GM21619 (cell line): ENCODE measurements at regions not wholly inside any gene's neighbourhood (a gene's known extent, or its start where the extent isn't known, plus 50 kb on each side); places are given as distances from the start of the nearest gene placed in this dataset.
A peak's percentile ranks its signal among the peaks of the same experiment; 100 is the strongest.
"Not testable (repeated sequence)": the region's sequence is repeated elsewhere in the genome, so short reads cannot be mapped to it uniquely, and the experiment has no call there.

Source experiments
- ATAC-seq: cut with Tn5 transposase; IDR thresholded peaks from one replicate; pipeline ENCODE4 v1.9.1; 2021; ENCODE audit not compliant: unreplicated experiment

GRCh38 chr6:133786016-133786415, 102.9 kb upstream of the TCF21 start:
- ATAC-seq: no peak

GRCh38 chr6:133787122-133787521, 101.8 kb upstream of the TCF21 start:
- no peak for ATAC-seq

GRCh38 chr6:133787859-133788505, 100.9 kb upstream of the TCF21 start:
- no peak for ATAC-seq

GRCh38 chr6:133788556-133788955, 100.4 kb upstream of the TCF21 start:
- ATAC-seq: no peak

GRCh38 chr6:133789449-133789848, 99.5 kb upstream of the TCF21 start:
- ATAC-seq: not testable (repeated sequence)

- ATAC-seq: not testable (repeated sequence)
These were observed 98.2 kb upstream of the TCF21 start for GRCh38 chr6:133790756-133791155.

- ATAC-seq: not testable (repeated sequence)
These were observed 93.9 kb upstream of the TCF21 start for GRCh38 chr6:133795051-133795450.

GRCh38 chr6:133796235-133796634, 92.7 kb upstream of the TCF21 start:
- ATAC-seq: no peak

- no peak for ATAC-seq
These were observed 89.9 kb upstream of the TCF21 start for GRCh38 chr6:133799043-133799442.

- no peak for ATAC-seq
These were observed 86.1 kb upstream of the TCF21 start for GRCh38 chr6:133802861-133803260.

- no peak for ATAC-seq
These were observed 84.6 kb upstream of the TCF21 start for GRCh38 chr6:133804265-133804664.

GRCh38 chr6:133805876-133806275, 83.0 kb upstream of the TCF21 start:
- no peak for ATAC-seq

GRCh38 chr6:133806382-133807140, 82.4 kb upstream of the TCF21 start:
- no peak for ATAC-seq

GRCh38 chr6:133807501-133807900, 81.4 kb upstream of the TCF21 start:
- ATAC-seq: no peak

GRCh38 chr6:133809406-133809805, 79.5 kb upstream of the TCF21 start:
- ATAC-seq: no peak

GRCh38 chr6:133811557-133811956, 77.4 kb upstream of the TCF21 start:
- ATAC-seq: no peak

- ATAC-seq: not testable (repeated sequence)
These were observed 76.5 kb upstream of the TCF21 start for GRCh38 chr6:133812446-133812845.

GRCh38 chr6:133814238-133814637, 74.7 kb upstream of the TCF21 start:
- ATAC-seq: no peak

GRCh38 chr6:133814797-133815196, 74.1 kb upstream of the TCF21 start:
- no peak for ATAC-seq

GRCh38 chr6:133815313-133815712, 73.6 kb upstream of the TCF21 start:
- ATAC-seq: no peak

GRCh38 chr6:133816171-133816570, 72.7 kb upstream of the TCF21 start:
- ATAC-seq: no peak

- peak; percentile 75 for ATAC-seq
These were observed 71.4 kb upstream of the TCF21 start for GRCh38 chr6:133817460-133818047.
